GM23248 (cell line): ENCODE measurements at regions not wholly inside any gene's neighbourhood (a gene's known extent, or its start where the extent isn't known, plus 50 kb on each side); places are given as distances from the start of the nearest gene placed in this dataset.

Experiments used
- DNase-seq: peaks from one replicate; pipeline ENCODE4 v3.0.0-alpha.2; 2015
- H2AFZ ChIP-seq: fragments of 200-600 bp; sonication (generic); 2 replicates; pipeline ENCODE4 v1.6.1; 2016; ENCODE audit warnings: antibody characterized with exemption
- H3F3A ChIP-seq: fragments of 200-600 bp; sonication (generic); 2 replicates; pipeline ENCODE4 v1.6.1; 2016; ENCODE audit warnings: mild to moderate bottlenecking, antibody characterized with exemption, mixed run types; ENCODE audit not compliant: insufficient read depth
- H3K27ac ChIP-seq: fragments of 200-600 bp; sonication (generic); 2 replicates; pipeline ENCODE4 v1.5.1; 2016; ENCODE audit warnings: mild to moderate bottlenecking
- H3K27me3 ChIP-seq: fragments of 200-600 bp; sonication (generic); replicated peaks from 2 replicates; pipeline ENCODE4 v1.6.1; 2016; ENCODE audit warnings: mild to moderate bottlenecking; ENCODE audit not compliant: insufficient read depth
- H3K36me3 ChIP-seq: fragments of 200-600 bp; sonication (generic); 2 replicates; pipeline ENCODE4 v1.6.1; 2016; ENCODE audit warnings: low read depth, mild to moderate bottlenecking
- H3K4me1 ChIP-seq: fragments of 200-600 bp; sonication (generic); 2 replicates; pipeline ENCODE4 v1.6.1; 2016; ENCODE audit warnings: mild to moderate bottlenecking; ENCODE audit not compliant: insufficient read depth
- H3K4me2 ChIP-seq: fragments of 200-600 bp; sonication (generic); one replicate; pipeline ENCODE4 v1.6.1; 2016; ENCODE audit warnings: mild to moderate bottlenecking; ENCODE audit not compliant: unreplicated experiment
- H3K4me3 ChIP-seq: fragments of 200-600 bp; sonication (generic); 2 replicates; pipeline ENCODE4 v1.5.1; 2016; ENCODE audit warnings: mild to moderate bottlenecking
- H3K79me2 ChIP-seq: fragments of 200-600 bp; sonication (generic); 2 replicates; pipeline ENCODE4 v1.6.1; 2016; ENCODE audit warnings: mild to moderate bottlenecking; ENCODE audit not compliant: insufficient read depth
- H3K9ac ChIP-seq: fragments of 200-600 bp; sonication (generic); 2 replicates; pipeline ENCODE4 v1.6.1; 2016; ENCODE audit warnings: mild to moderate bottlenecking
- H3K9me2 ChIP-seq: fragments of 200-600 bp; sonication (generic); 2 replicates; pipeline ENCODE4 v1.6.1; 2016; ENCODE audit warnings: mixed run types, mild to moderate bottlenecking, moderate library complexity; ENCODE audit not compliant: insufficient read depth
- H3K9me3 ChIP-seq: fragments of 200-600 bp; sonication (generic); one replicate; pipeline ENCODE4 v1.6.1; 2017; ENCODE audit warnings: low read depth
- H4K20me1 ChIP-seq: fragments of 200-600 bp; sonication (generic); 2 replicates; pipeline ENCODE4 v1.6.0; 2016; ENCODE audit not compliant: insufficient read depth
- EZH2 ChIP-seq: fragments of 200-600 bp; sonication (generic); IDR thresholded peaks from 2 replicates; pipeline ENCODE4 v1.6.1; 2018; ENCODE audit warnings: antibody characterized with exemption, mild to moderate bottlenecking; ENCODE audit not compliant: insufficient read depth, poor library complexity, severe bottlenecking
- EZH2phosphoT487 ChIP-seq: fragments of 200-600 bp; sonication (generic); IDR thresholded peaks from 2 replicates; pipeline ENCODE4 v1.6.1; 2018; ENCODE audit warnings: antibody characterized with exemption, moderate library complexity, mild to moderate bottlenecking, low read depth; ENCODE audit not compliant: insufficient read depth
- WGBS, 2 experiments: methylation state at CpG; one replicate each; pipeline ENCODE4 v1.1.6; 2015 to 2017; ENCODE audit warnings: low lambda C conversion rate in 2 of 2, low coverage in 1 of 2; ENCODE audit errors: missing lambda C conversion rate in 2 of 2; 5-methylcytosine and 5-hydroxymethylcytosine counted together
- in situ Hi-C: fragments of 300-500 bp; cut with MboI; formaldehyde crosslinking; loops from 2 replicates; pipeline ENCODE4 v1.15.0; 2020

DNA sequence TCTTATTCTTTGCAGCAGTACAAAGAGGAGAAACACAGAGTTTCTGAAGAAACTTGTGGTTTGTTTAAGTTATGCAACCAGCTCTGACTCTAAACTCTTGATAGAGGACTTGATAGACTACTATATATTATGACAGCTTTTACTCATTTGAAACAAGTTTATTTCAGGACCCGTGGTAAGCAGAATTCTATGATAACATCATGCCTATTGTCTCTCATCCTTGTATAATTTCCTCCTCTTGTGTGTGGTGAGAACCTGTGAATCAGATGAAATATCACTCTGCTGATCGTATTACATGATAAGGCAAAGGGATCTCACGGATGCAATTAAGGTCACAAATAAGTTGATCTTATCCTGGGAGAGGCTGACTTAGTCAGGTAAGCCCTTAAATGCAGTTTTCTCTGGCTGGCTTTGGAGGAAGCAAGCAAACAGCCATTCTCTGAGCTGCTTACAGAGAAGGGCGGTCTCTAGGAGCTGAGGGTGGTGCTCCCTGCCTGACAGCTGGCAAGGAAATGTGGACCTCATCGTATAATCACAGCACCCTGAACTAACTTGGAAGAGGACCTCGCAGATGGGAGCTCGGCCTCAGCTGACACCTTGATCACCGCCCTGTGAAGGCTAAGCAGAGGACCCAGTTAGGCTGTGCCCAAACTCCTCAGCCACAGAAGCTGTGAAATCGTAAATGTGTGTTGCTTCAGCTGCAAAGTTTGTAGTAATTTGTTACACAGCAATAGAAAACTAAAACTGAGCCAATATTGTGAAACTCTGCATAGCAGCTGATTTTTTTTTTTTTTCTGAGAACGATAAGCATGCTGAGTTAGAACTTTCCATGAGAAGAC, 151.1 kb upstream of the DPT start:
- Histone ChIP-seq H3K9me2 (no peaks in the 10 kb centered on the region), H3K4me1 (0 out of 2 replicates have a peak, but pooled peaks cover 6% of the 10 kb centered on the region), H3K4me3 (peak overlapping the region; percentile 44), H4K20me1 (no peaks in the 10 kb centered on the region), H3K79me2 (no peaks in the 10 kb centered on the region), H3K9me3 (no peaks in the 10 kb centered on the region), H3K36me3 (no peaks in the 10 kb centered on the region), H3K4me2 (peak overlapping the region; percentile 26), H3K9ac (peak overlapping the region; percentile 35; the same call in 1 of the 2 replicates), H3F3A (no peaks in the 10 kb centered on the region), H2AFZ (peak overlapping the region; percentile 71), H3K27ac (no peak overlapping the region), H3K27me3 (no peaks in the 10 kb centered on the region)
- TF ChIP-seq EZH2phosphoT487 = no peak
- no peak for TF ChIP-seq EZH2
- 11 to 13% methylated on average over 10 of the region's 10 CpGs for WGBS, 2 experiments
- peak; percentile 50 for DNase-seq
- in situ Hi-C loops = no loop called here

DNA sequence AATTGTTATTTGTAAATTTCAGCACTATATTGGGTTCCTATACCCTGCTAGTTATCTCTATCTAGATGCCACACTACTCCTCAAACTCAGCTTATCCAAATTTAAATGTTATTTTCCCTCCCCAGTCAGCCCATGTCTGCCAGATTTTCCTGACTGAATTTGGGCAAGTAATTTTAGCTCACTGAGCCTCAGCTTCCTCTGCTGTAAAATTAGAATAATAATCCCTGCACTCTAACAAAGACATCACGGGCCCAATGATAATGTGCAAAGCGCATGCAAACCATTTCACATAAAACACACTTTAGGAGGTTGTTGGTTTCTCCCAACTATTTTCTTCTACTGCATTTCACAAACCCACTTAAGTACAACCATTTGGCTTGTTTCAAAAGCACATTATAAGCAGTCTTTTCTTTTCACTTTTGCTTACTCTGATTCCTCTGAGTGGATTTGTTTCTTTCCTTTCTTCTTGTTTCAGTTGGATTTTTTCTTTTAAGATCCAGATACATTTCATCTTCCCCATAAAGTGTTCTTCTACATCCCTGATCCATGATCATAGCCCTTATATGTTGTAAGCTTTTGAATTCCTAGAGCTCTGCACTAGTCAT, 152.8 kb upstream of the DPT start:
- Histone ChIP-seq H3K79me2 (no peaks in the 10 kb centered on the region), H3K9ac (no peak overlapping the region), H3K27me3 (no peaks in the 10 kb centered on the region), H2AFZ (no peak overlapping the region), H3K27ac (no peak overlapping the region), H4K20me1 (no peaks in the 10 kb centered on the region), H3K4me1 (0 out of 2 replicates have a peak, but pooled peaks cover 6% of the 10 kb centered on the region), H3K4me3 (no peak overlapping the region), H3K9me3 (no peaks in the 10 kb centered on the region), H3K36me3 (no peaks in the 10 kb centered on the region), H3K9me2 (no peaks in the 10 kb centered on the region), H3K4me2 (no peak overlapping the region), H3F3A (no peaks in the 10 kb centered on the region)
- no peak for DNase-seq
- in situ Hi-C loops = no loop called here
- TF ChIP-seq EZH2 = no peak
- no peak for TF ChIP-seq EZH2phosphoT487
- WGBS, 2 experiments = 91 to 94% methylated on average over 2 of the region's 2 CpGs

DNA sequence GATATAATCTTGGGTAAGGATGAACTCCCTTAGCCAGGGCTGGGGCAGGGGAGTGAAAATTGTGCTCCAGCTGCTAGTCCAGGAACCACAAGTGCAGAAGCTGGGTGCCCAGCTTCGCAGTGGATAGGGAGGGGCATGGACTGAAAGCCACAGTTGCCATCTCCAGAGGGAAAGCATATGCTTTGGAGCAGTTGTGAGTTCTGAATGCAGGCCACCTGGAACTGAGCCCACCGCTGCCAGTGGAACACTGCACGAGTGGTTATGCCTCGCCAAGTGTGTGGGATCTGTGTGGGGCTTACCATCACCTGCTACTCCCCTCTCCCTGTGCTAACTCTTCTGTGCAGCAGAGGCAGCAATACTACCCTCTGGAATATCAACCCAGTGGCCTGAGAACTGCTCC, 158.4 kb upstream of the DPT start:
- WGBS, 2 experiments = 41 to 51% methylated on average over 4 of the region's 4 CpGs

DNA sequence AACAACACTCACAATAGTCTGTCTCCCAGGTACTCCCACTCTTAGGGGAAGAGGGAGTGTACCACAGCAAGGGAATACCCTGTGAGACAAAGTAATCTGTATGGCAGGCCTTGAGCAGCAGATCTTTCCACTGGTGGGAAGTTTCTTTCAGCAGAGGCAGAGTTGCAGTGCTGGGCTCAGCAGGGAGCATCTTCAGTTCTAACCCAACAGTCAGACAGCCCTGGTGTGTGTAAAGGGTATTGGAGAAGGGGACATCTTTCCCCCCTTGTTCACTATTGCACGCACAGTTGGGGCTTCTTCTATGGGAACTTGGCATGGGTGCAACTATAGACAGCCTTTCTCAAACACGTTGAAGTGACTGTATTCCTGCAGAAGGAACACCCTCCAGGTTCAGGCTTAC, 159.4 kb upstream of the DPT start:
- H2AFZ ChIP-seq = no peak overlapping the region
- no peaks in the 10 kb centered on the region for H3K36me3 ChIP-seq
- no peak for DNase-seq
- H3K4me2 ChIP-seq = no peak overlapping the region
- TF ChIP-seq EZH2 (no peak), EZH2phosphoT487 (no peak)
- no peaks in the 10 kb centered on the region for H4K20me1 ChIP-seq
- no peaks in the 10 kb centered on the region for H3K27me3 ChIP-seq
- no peak overlapping the region for H3K27ac ChIP-seq
- H3F3A ChIP-seq = peaks cover 7% of the 10 kb centered on the region; the same call in 1 of the 2 replicates
- H3K9ac ChIP-seq = no peak overlapping the region
- H3K79me2 ChIP-seq = no peaks in the 10 kb centered on the region
- no peak overlapping the region for H3K4me3 ChIP-seq
- no peaks in the 10 kb centered on the region for H3K9me3 ChIP-seq
- H3K9me2 ChIP-seq = no peaks in the 10 kb centered on the region
- WGBS, 2 experiments = 15 to 18% methylated on average over 2 of the region's 2 CpGs
- in situ Hi-C loops = no loop called here
- H3K4me1 ChIP-seq = peaks cover 4% of the 10 kb centered on the region; the same call in 1 of the 2 replicates

More for the DNA sequence above, 158.4 kb upstream of the DPT start:
- H3K27ac ChIP-seq = no peak overlapping the region
- H4K20me1 ChIP-seq = no peaks in the 10 kb centered on the region
- H3K4me2 ChIP-seq = no peak overlapping the region
- in situ Hi-C loops = no loop called here
- no peak overlapping the region for H3K9ac ChIP-seq
- H3K9me2 ChIP-seq = no peaks in the 10 kb centered on the region
- H3K4me3 ChIP-seq = no peak overlapping the region
- TF ChIP-seq EZH2phosphoT487 (no peak), EZH2 (no peak)
- H3F3A ChIP-seq = no peaks in the 10 kb centered on the region
- H2AFZ ChIP-seq = no peak overlapping the region
- no peaks in the 10 kb centered on the region for H3K9me3 ChIP-seq
- H3K79me2 ChIP-seq = no peaks in the 10 kb centered on the region
- no peaks in the 10 kb centered on the region for H3K4me1 ChIP-seq
- H3K27me3 ChIP-seq = no peaks in the 10 kb centered on the region
- no peak for DNase-seq
- no peaks in the 10 kb centered on the region for H3K36me3 ChIP-seq
